ENCODE measurements at regions not wholly inside any gene's neighbourhood (a gene's known extent, or its start where the extent isn't known, plus 50 kb on each side); places are given as distances from the start of the nearest gene placed in this dataset.
"Not testable (repeated sequence)": the region's sequence is repeated elsewhere in the genome, so short reads cannot be mapped to it uniquely, and the experiment has no call there.

- DNase-seq (ENCODE audit: low read depth in 3 of 3): no peak
These were observed 644.6 kb upstream of the TMPRSS15 start for GRCh38 chr21:19048098-19048672.

- DNase-seq (ENCODE audit: low read depth in 3 of 3): no peak
These were observed 646.0 kb upstream of the TMPRSS15 start for GRCh38 chr21:19049567-19049966.

- DNase-seq (ENCODE audit: low read depth in 3 of 3): no peak
These were observed 661.6 kb upstream of the TMPRSS15 start for GRCh38 chr21:19065164-19065563.

GRCh38 chr21:19076031-19076430 lies 672.4 kb upstream of the TMPRSS15 start:
- no peak for DNase-seq (ENCODE audit: low read depth in 3 of 3)

GRCh38 chr21:19109694-19110093 lies 706.1 kb upstream of the TMPRSS15 start:
- no peak for DNase-seq (ENCODE audit: low read depth in 3 of 3)

- DNase-seq (ENCODE audit: low read depth in 3 of 3): not testable (repeated sequence)
These were observed 715.7 kb upstream of the TMPRSS15 start for GRCh38 chr21:19119259-19119658.

- no peak for DNase-seq (ENCODE audit: low read depth in 3 of 3)
These were observed 717.0 kb upstream of the TMPRSS15 start for GRCh38 chr21:19120591-19120990.

- DNase-seq (ENCODE audit: low read depth in 3 of 3): no peak
These were observed 718.8 kb upstream of the TMPRSS15 start for GRCh38 chr21:19122356-19122755.

- DNase-seq (ENCODE audit: low read depth in 3 of 3): no peak
These were observed 719.5 kb upstream of the TMPRSS15 start for GRCh38 chr21:19123053-19123452.

- no peak for DNase-seq (ENCODE audit: low read depth in 3 of 3)
These were observed 719.9 kb upstream of the TMPRSS15 start for GRCh38 chr21:19123525-19123924.

- no peak for DNase-seq (ENCODE audit: low read depth in 3 of 3)
These were observed 721.1 kb upstream of the TMPRSS15 start for GRCh38 chr21:19124691-19125090.

GRCh38 chr21:19130379-19131028 lies 726.9 kb upstream of the TMPRSS15 start:
- no peak for DNase-seq (ENCODE audit: low read depth in 3 of 3)

GRCh38 chr21:19141511-19141910 lies 737.9 kb upstream of the TMPRSS15 start:
- DNase-seq (ENCODE audit: low read depth in 3 of 3): no peak

GRCh38 chr21:19145682-19146293 lies 742.2 kb upstream of the TMPRSS15 start:
- no peak for DNase-seq (ENCODE audit: low read depth in 3 of 3)

GRCh38 chr21:19148056-19148455 lies 744.5 kb upstream of the TMPRSS15 start:
- no peak for DNase-seq (ENCODE audit: low read depth in 3 of 3)

GRCh38 chr21:19171585-19171984 lies 768.0 kb upstream of the TMPRSS15 start:
- DNase-seq (ENCODE audit: low read depth in 3 of 3): no peak

- no peak for DNase-seq (ENCODE audit: low read depth in 3 of 3)
These were observed 778.1 kb upstream of the TMPRSS15 start for GRCh38 chr21:19181604-19182140.

- no peak for DNase-seq (ENCODE audit: low read depth in 3 of 3)
These were observed 794.4 kb upstream of the TMPRSS15 start for GRCh38 chr21:19197950-19198349.

- DNase-seq (ENCODE audit: low read depth in 3 of 3): no peak
These were observed 795.2 kb upstream of the TMPRSS15 start for GRCh38 chr21:19198801-19199200.

GRCh38 chr21:19218163-19218562 lies 814.6 kb upstream of the TMPRSS15 start:
- DNase-seq (ENCODE audit: low read depth in 3 of 3): no peak

- no peak for DNase-seq (ENCODE audit: low read depth in 3 of 3)
These were observed 820.5 kb upstream of the TMPRSS15 start for GRCh38 chr21:19224090-19224489.

GRCh38 chr21:19228226-19228625 lies 824.6 kb upstream of the TMPRSS15 start:
- DNase-seq (ENCODE audit: low read depth in 3 of 3): no peak

- DNase-seq (ENCODE audit: low read depth in 3 of 3): not testable (repeated sequence)
These were observed 830.3 kb upstream of the TMPRSS15 start for GRCh38 chr21:19233841-19234240.

Data from stimulated activated CD4-positive, alpha-beta T cell treated with anti-CD3 and anti-CD28 coated beads, TNF-alpha, amount 100 ng/mL, for 48 hours (primary cell).